Activated naive CD8-positive, alpha-beta T cell treated with anti-CD3 and anti-CD28 coated beads, Interleukin-2, amount 50 U/mL, for 24 hours (primary cell): ENCODE measurements at regions not wholly inside any gene's neighbourhood (a gene's known extent, or its start where the extent isn't known, plus 50 kb on each side); places are given as distances from the start of the nearest gene placed in this dataset.
"Not testable (repeated sequence)": the region's sequence is repeated elsewhere in the genome, so short reads cannot be mapped to it uniquely, and the experiment has no call there.

Experiments used
- ATAC-seq: fragments of 150-1000 bp; cut with Tn5 transposase; one replicate; pipeline ENCODE4 v1.10.0; 2021
- DNase-seq: peaks from one replicate; pipeline ENCODE4 v3.0.0; 2021
- H3K27ac Mint-ChIP-seq: one replicate; pipeline ENCODE4 v1.8.0; 2021; ENCODE audit warnings: mild to moderate bottlenecking, mixed read lengths
- H3K27me3 Mint-ChIP-seq: one replicate; pipeline ENCODE4 v1.8.0; 2021; ENCODE audit warnings: mixed read lengths
- H3K36me3 Mint-ChIP-seq: one replicate; pipeline ENCODE4 v1.8.0; 2021; ENCODE audit warnings: low read depth, mixed read lengths
- H3K4me1 Mint-ChIP-seq: one replicate; pipeline ENCODE4 v1.8.0; 2021; ENCODE audit warnings: mixed read lengths
- H3K4me3 Mint-ChIP-seq: one replicate; pipeline ENCODE4 v1.8.0; 2021; ENCODE audit warnings: mild to moderate bottlenecking, moderate library complexity, mixed read lengths
- H3K9me3 Mint-ChIP-seq: one replicate; pipeline ENCODE4 v1.8.0; 2021; ENCODE audit warnings: mixed read lengths

DNA sequence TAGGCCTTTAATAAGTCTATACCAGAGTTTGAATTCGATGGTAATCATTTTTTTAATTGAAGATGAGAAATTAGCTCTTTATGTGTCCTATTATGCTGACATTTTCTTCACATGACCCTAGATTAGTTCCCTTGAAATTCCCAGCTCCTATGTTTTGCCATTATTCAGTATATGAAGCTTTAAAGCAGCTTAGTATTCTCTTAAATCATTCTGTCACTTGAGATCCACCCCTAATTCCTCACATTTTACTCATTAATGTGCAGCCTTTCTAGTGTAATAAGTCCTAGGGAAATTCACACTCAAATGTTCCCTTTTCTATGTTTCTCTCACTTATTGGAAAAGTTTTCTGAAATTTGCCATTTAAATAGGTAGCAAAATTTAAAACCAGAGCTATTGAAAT lies 704.5 kb upstream of the B3GALT2 start:
- no peaks in the 10 kb centered on the region for H3K4me1 Mint-ChIP-seq
- DNase-seq, result no peak
- no peak for ATAC-seq
- no peaks in the 10 kb centered on the region for H3K27me3 Mint-ChIP-seq
- H3K27ac Mint-ChIP-seq, result no peak overlapping the region
- peaks cover 5% of the 10 kb centered on the region for H3K9me3 Mint-ChIP-seq
- H3K4me3 Mint-ChIP-seq, result no peak overlapping the region
- peaks cover 2% of the 10 kb centered on the region for H3K36me3 Mint-ChIP-seq

DNA sequence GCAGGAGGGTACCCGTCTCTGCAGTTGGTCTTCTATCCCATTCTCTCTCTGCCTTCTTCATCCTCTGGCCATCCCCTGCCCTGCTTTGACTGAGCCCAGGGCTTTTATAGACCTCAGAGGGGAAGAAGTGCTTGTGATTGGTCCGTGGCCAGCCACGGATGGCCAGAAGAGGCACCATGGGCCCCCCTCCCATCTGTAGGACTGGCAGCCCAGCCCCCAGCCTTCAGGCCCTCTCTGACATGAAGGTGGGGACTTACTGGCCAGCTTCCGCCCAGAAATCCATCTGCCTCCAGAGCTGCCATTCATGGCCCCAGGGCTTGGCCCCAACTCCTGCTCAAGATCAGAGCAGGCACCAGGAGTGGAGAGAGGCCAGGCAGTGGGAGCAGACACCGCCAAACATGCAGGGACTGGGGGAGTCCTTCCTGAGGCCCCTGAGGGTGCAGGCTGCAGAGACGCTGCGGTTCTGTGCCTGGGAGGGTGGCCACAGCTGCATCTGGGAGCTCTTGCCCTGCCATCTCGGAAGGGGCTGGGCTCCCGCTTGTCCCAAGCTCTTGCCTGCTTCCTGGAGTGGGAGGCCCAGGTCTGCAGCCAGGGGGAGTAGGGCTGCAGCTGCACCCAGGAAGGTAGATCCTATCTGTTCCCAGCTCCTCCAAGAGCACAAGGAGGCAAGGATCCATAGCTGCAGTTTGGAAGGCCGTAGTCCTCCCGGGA lies 698.6 kb upstream of the B3GALT2 start:
- Mint-ChIP-seq H3K4me3 (no peak overlapping the region), H3K9me3 (peaks cover 10% of the 10 kb centered on the region), H3K4me1 (peaks cover 2% of the 10 kb centered on the region), H3K27me3 (no peaks in the 10 kb centered on the region), H3K36me3 (peaks cover 2% of the 10 kb centered on the region), H3K27ac (no peak overlapping the region)
- DNase-seq (no peak), ATAC-seq (no peak)

DNA sequence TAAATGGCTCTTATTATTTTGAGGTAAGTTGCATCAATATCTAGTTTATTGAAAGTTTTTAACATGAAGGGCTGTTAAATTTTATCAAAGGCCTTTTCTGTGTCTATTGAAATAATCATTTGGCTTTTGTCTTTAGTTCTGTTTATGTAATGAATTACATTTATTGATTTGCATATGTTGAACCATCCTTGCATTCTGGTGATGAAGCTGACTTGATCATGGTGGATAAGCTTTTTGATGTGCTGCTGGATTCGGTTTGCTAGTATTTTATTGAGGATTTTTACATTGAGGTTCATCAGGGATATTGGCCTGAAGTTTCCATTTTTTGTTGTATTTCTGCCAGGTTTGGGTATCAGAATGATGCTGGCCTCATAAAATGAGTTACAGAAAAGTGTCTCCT lies 691.5 kb upstream of the B3GALT2 start:
- H3K4me3 Mint-ChIP-seq, H3K27me3 Mint-ChIP-seq, DNase-seq, ATAC-seq, H3K27ac Mint-ChIP-seq, H3K4me1 Mint-ChIP-seq: not testable (repeated sequence)
- Mint-ChIP-seq H3K9me3 (peaks cover 32% of the 10 kb centered on the region), H3K36me3 (peaks cover 10% of the 10 kb centered on the region)

DNA sequence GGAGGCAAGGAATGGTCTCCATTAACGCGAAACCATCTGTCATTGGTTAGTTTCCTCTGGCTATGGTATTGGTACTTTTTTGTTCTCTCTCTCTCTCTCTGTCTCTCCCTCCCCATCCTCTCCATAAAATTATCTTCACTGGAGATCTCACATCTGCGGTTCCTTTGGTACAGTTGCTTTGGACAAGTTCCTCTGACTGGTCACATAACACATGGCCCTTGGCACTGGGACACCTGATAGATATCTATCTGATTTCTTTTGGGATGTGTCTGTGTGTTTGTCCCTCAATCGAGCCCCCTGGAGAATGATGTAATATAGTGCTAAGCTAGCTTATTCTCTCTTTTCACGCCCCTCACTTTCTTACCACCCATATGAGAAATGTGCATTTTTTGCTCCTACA lies 682.0 kb upstream of the B3GALT2 start:
- H3K4me3 Mint-ChIP-seq, result no peak overlapping the region
- no peaks in the 10 kb centered on the region for H3K4me1 Mint-ChIP-seq
- peaks cover 1% of the 10 kb centered on the region for H3K36me3 Mint-ChIP-seq
- DNase-seq (no peak), ATAC-seq (no peak)
- H3K27me3 Mint-ChIP-seq, result no peaks in the 10 kb centered on the region
- no peak overlapping the region for H3K27ac Mint-ChIP-seq
- H3K9me3 Mint-ChIP-seq, result peaks cover 2% of the 10 kb centered on the region

DNA sequence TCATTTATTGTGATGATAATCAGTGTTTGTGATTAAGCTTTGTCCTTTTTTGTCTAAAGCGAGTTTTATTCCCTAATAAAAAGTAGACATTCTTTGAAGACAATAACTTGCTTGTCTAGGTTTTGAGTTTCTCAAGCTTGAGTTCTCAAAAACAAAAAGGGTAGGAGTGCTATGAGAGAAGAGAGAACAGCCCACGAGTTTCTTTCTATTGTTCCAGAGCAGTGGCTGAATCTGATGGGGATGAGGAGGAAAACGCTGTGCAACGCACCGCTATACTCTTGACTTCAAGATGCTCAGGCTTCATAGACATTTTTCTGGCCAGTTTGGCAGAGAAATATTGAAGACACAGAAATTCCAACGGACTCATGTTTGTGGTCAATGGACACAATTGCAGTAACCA lies 669.8 kb upstream of the B3GALT2 start:
- peaks cover 10% of the 10 kb centered on the region for H3K9me3 Mint-ChIP-seq
- H3K27ac Mint-ChIP-seq, result no peak overlapping the region
- no peak for ATAC-seq
- no peak for DNase-seq
- no peaks in the 10 kb centered on the region for H3K4me1 Mint-ChIP-seq
- no peaks in the 10 kb centered on the region for H3K36me3 Mint-ChIP-seq
- no peak overlapping the region for H3K4me3 Mint-ChIP-seq
- no peaks in the 10 kb centered on the region for H3K27me3 Mint-ChIP-seq

DNA sequence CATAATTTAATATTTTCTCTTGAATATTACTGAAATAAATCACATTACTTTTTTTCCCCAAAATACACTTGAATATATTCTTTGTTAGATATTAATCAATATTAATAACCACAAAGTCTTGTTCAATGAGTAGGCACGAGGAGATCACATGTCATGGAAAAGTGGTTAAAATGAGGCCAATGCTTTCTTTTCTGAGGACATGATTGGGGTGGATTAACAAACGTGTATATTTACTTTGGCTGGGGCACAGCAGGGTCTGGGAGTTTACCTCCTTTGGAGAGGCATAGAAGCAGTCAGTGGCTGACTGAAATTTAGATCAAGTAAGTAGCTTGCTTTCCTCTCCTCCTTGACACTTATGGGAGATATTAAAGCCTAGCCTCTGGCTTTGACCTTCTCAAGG lies 664.3 kb upstream of the B3GALT2 start:
- Mint-ChIP-seq H3K36me3 (no peaks in the 10 kb centered on the region), H3K27me3 (no peaks in the 10 kb centered on the region), H3K4me1 (no peaks in the 10 kb centered on the region), H3K9me3 (peaks cover 10% of the 10 kb centered on the region), H3K4me3 (no peak overlapping the region), H3K27ac (no peak overlapping the region)
- DNase-seq, result no peak
- ATAC-seq, result no peak

DNA sequence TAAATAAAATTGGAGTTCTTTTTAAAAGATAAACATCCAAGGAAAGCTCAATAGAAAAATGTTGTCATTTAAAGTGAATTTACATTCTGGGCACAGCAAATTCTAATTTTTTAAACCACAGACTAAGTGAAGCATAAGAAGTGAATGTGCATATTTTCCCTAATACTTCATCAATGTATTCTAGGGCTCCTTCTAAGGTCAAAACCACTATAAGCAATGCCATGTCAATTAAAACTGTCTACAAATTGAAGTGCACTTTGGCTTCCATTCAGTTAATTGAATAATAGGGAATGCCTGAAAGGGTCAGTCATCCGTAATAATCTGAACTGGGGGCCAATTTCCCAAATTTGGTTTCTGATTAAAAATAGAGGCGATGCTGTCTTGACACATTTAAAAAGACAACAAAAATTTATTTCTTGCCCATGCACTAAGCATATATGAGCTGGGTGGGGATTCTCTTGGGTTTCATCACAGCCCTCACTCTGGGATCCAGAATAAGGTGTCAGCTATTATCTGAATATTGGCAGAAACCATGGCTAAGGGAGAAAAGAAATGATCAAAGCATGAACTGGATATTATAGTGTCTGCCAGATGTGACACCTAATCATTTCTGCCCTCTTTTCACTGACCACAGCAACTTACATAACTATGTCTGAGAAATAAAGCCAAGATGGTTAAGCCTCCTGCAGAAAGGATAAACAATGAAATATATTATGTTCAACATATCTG lies 660.6 kb upstream of the B3GALT2 start:
- no peak overlapping the region for H3K4me3 Mint-ChIP-seq
- no peak overlapping the region for H3K27ac Mint-ChIP-seq
- ATAC-seq (no peak), DNase-seq (no peak)
- H3K9me3 Mint-ChIP-seq, result peaks cover 7% of the 10 kb centered on the region
- H3K27me3 Mint-ChIP-seq, result no peaks in the 10 kb centered on the region
- no peaks in the 10 kb centered on the region for H3K4me1 Mint-ChIP-seq
- no peaks in the 10 kb centered on the region for H3K36me3 Mint-ChIP-seq

DNA sequence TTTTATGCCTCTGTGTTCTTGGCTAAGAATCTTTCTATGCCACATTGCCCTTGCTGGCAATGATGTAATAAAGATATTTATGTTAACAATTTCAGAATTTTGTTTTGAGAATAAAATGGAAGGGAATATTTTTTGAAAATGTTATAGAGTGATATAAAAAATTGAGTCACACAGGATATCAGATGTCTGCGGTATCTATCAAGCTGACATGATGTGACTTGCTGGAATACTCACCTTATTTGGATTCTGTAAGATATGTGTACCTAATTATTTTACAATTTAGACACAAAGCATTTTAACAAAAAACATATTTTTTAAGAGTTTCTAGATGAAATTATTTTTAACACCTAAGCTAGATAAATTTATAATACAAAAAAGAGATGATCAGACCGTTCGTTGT lies 660.0 kb upstream of the B3GALT2 start:
- Mint-ChIP-seq H3K9me3 (peaks cover 7% of the 10 kb centered on the region), H3K4me3 (no peak overlapping the region)

DNA sequence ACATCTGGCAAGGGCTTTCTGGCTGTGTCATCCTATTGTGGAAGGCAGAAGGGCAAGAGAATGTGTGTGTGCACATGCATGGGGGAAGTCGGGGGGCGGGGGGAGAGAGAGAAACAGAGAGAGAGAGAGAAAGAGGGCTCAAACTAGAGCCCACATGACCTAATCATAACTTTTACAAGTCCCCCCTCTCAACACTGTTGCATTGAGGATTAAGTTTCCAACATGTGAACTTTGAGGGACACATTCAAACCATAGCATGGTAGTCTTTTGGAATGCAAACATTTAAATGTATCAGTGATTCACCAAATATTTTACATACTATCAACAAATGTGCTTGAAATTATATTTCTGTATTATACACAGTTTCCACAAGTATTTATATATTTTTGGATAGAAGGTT lies 655.4 kb upstream of the B3GALT2 start:
- H3K4me3 Mint-ChIP-seq, result no peak overlapping the region
- peaks cover 7% of the 10 kb centered on the region for H3K9me3 Mint-ChIP-seq
- no peak overlapping the region for H3K27ac Mint-ChIP-seq
- no peaks in the 10 kb centered on the region for H3K27me3 Mint-ChIP-seq
- no peaks in the 10 kb centered on the region for H3K4me1 Mint-ChIP-seq
- no peaks in the 10 kb centered on the region for H3K36me3 Mint-ChIP-seq
- no peak for ATAC-seq
- DNase-seq, result no peak

More for the DNA sequence above, 660.0 kb upstream of the B3GALT2 start:
- Mint-ChIP-seq H3K36me3 (no peaks in the 10 kb centered on the region), H3K27ac (no peak overlapping the region), H3K4me1 (no peaks in the 10 kb centered on the region), H3K27me3 (no peaks in the 10 kb centered on the region)
- DNase-seq (no peak), ATAC-seq (no peak)

DNA sequence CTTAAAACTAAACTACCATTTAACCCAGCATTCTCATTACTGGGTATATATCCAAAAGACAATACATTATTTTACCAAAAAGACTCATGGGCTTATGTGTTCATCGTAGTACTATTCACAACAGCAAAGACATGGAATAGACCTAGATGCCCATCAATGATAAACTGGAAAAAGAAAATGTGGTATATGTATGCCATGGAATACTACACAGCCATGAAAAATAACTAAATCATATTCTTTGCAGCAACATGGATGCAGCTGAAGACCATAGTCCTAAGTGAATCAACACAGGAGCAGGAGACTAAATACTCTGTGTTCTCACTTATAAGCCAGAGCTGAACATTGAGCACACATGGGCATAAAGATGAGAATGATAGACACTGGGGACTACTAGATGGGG lies 645.1 kb upstream of the B3GALT2 start:
- peaks cover 32% of the 10 kb centered on the region for H3K9me3 Mint-ChIP-seq
- ATAC-seq (no peak), DNase-seq (no peak)
- H3K27ac Mint-ChIP-seq, result no peak overlapping the region
- no peaks in the 10 kb centered on the region for H3K27me3 Mint-ChIP-seq
- H3K4me3 Mint-ChIP-seq, result no peak overlapping the region
- H3K4me1 Mint-ChIP-seq, result no peaks in the 10 kb centered on the region
- peaks cover 2% of the 10 kb centered on the region for H3K36me3 Mint-ChIP-seq

DNA sequence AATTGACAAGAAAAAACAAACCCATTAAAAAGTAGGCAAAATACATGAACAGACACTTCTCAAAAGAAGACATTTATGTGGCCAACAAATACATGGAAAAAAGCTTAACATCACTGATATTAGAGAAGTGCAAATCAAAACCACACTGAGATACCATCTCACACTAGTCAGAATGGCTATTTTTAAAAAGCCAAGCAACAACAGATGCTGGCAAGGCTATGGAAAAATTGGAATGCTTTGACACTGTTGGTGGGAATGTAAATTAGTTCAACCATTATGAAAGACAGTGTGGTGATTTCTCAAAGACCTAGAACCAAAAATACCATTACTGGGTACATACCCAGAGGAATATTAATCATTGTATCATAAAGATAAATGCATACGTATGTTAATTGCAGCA lies 641.1 kb upstream of the B3GALT2 start:
- H3K4me1 Mint-ChIP-seq, result no peaks in the 10 kb centered on the region
- DNase-seq (no peak), ATAC-seq (no peak)
- peaks cover 34% of the 10 kb centered on the region for H3K9me3 Mint-ChIP-seq
- H3K4me3 Mint-ChIP-seq, result no peak overlapping the region
- H3K27me3 Mint-ChIP-seq, result no peaks in the 10 kb centered on the region
- H3K36me3 Mint-ChIP-seq, result no peaks in the 10 kb centered on the region
- no peak overlapping the region for H3K27ac Mint-ChIP-seq

DNA sequence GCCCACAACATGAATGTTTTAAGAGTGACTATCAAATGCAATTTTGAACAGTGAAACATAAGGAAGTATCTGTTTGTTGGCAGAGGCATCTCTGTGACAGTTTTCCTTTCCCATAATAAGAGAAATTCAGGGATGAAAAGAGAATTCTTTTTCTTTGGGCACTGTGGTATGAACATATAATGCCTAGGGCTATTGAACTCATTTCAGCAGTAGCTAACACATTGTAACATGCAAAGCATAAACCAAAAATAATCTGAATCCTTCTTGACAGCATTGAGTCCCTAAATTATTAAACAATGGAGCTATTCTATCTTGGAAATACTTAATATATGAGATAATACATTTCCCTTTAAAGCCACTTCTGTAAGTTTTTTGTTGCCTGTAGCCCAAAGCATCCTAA lies 633.0 kb upstream of the B3GALT2 start:
- Mint-ChIP-seq H3K4me1 (no peaks in the 10 kb centered on the region), H3K4me3 (no peak overlapping the region), H3K9me3 (peaks cover 21% of the 10 kb centered on the region), H3K27ac (no peak overlapping the region), H3K36me3 (no peaks in the 10 kb centered on the region), H3K27me3 (no peaks in the 10 kb centered on the region)
- DNase-seq (no peak), ATAC-seq (no peak)

DNA sequence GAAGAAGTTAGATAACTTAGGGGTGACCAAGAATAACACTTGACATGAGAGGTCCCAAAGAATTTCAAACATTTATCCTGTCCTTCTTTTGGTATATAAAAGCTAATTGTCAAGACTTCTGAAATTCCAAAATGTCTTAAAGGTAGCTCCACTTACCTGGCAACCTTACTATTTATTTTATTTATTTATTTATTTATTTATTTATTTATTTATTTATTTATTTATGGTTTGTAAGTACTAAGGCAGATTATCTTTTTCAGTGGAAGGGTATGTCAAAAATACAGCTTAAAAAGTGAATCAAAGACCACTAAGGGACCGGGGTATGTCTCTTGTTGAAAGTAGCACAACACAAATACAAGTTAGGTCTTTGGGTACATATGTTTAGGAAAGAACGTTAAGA lies 620.8 kb upstream of the B3GALT2 start:
- H3K9me3 Mint-ChIP-seq, result peaks cover 6% of the 10 kb centered on the region
- DNase-seq, result no peak
- H3K4me1 Mint-ChIP-seq, result peaks cover 12% of the 10 kb centered on the region
- no peak overlapping the region for H3K27ac Mint-ChIP-seq
- no peak overlapping the region for H3K4me3 Mint-ChIP-seq
- H3K36me3 Mint-ChIP-seq, result no peaks in the 10 kb centered on the region
- H3K27me3 Mint-ChIP-seq, result no peaks in the 10 kb centered on the region
- ATAC-seq, result no peak

DNA sequence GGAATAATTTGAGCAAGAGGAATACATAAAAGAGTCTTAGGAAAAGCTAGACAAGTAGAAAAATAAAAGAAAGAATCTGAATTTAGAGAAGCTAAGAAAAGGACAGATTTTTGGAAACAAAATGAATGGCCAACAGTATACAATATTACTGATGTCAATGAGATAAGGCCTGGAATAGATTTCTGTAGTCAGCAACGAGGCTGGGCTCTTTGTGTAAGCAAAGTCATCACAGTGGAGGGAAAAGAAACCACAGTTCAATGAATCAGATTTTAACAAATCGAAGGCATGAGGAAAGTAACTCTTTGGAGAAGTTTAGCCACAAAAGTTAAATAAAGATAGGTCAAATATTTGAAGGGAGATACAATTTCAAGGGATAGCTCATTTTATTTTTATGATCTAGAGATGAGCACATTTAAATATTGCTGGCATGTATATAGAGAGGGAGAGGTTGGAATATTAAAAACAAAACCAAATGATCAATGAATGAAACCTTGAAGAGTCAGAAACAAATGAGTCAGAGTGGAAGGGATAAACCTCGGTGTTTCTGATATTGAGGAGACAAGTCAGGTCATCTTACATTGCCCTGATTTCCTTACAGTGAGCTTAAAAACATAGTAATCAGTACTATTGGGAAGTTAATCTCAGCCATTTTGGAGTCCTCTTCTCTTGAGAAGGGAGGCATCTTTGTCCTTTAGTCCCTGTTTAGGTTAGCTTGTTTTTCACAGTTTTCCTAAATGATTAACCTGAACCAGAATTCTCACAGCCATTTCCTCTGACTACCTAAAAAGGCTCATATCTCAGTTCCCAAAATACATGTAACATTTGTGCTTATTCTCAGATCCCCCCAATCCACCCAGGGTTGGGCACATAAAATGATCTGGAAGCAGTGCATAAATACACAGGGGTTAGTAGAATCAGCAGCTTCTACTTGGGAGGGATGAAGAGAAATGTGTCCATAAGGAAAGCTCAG lies 620.0 kb upstream of the B3GALT2 start:
- H3K27ac Mint-ChIP-seq, result no peak overlapping the region
- peaks cover 15% of the 10 kb centered on the region for H3K4me1 Mint-ChIP-seq
- H3K27me3 Mint-ChIP-seq, result no peaks in the 10 kb centered on the region
- no peak overlapping the region for H3K4me3 Mint-ChIP-seq
- ATAC-seq (peak; percentile 85), DNase-seq (no peak)
- H3K9me3 Mint-ChIP-seq, result peaks cover 6% of the 10 kb centered on the region
- H3K36me3 Mint-ChIP-seq, result no peaks in the 10 kb centered on the region
